Activated naive CD4-positive, alpha-beta T cell treated with anti-CD3 and anti-CD28 coated beads, Interleukin-2, amount 10 ng/mL, durations not matched to agents 7 days and 5 days (primary cell): ENCODE measurements at regions not wholly inside any gene's neighbourhood (a gene's known extent, or its start where the extent isn't known, plus 50 kb on each side); places are given as distances from the start of the nearest gene placed in this dataset.
"Not testable (repeated sequence)": the region's sequence is repeated elsewhere in the genome, so short reads cannot be mapped to it uniquely, and the experiment has no call there.

Experiments
- CTCF ChIA-PET: fragments of 350-600 bp; sonication (Branson Sonifier 250); formaldehyde crosslinking; loops from one replicate; lab custom pipeline; 2021; ENCODE audit warnings: antibody characterized with exemption; lab: Charles Lee
- DNase-seq: peaks from one replicate; pipeline ENCODE4 v3.0.0-alpha.2; 2020
- H3K27ac Mint-ChIP-seq: one replicate; pipeline ENCODE4 v1.8.0; 2021; ENCODE audit warnings: mild to moderate bottlenecking, moderate library complexity, mixed read lengths
- H3K27me3 Mint-ChIP-seq: one replicate; pipeline ENCODE4 v1.8.0; 2021; ENCODE audit warnings: mild to moderate bottlenecking, mixed read lengths
- H3K36me3 Mint-ChIP-seq: one replicate; pipeline ENCODE4 v1.8.0; 2021; ENCODE audit warnings: mixed read lengths
- H3K4me1 Mint-ChIP-seq: one replicate; pipeline ENCODE4 v1.8.0; 2021; ENCODE audit warnings: mixed read lengths
- H3K4me3 Mint-ChIP-seq: one replicate; pipeline ENCODE4 v1.8.0; 2021; ENCODE audit warnings: mild to moderate bottlenecking, moderate library complexity, mixed read lengths
- H3K9me3 Mint-ChIP-seq: one replicate; pipeline ENCODE4 v1.8.0; 2021; ENCODE audit warnings: mixed read lengths

- Mint-ChIP-seq H3K9me3 (peaks cover 4% of the 10 kb centered on the region), H3K27ac (no peak overlapping the region), H3K4me1 (no peaks in the 10 kb centered on the region), H3K4me3 (no peak overlapping the region), H3K36me3 (no peaks in the 10 kb centered on the region), H3K27me3 (no peaks in the 10 kb centered on the region)
- CTCF ChIA-PET: no interaction called here
- no peak for DNase-seq
Measured at GRCh38 chr9:104330841-104331240, 173.2 kb upstream of the OR13F1 start.

- Mint-ChIP-seq H3K4me3 (no peak overlapping the region), H3K9me3 (peaks cover 2% of the 10 kb centered on the region), H3K27me3 (no peaks in the 10 kb centered on the region), H3K27ac (no peak overlapping the region), H3K36me3 (no peaks in the 10 kb centered on the region), H3K4me1 (no peaks in the 10 kb centered on the region)
- no peak for DNase-seq
- CTCF ChIA-PET: no interaction called here
Measured at GRCh38 chr9:104334549-104334948, 169.5 kb upstream of the OR13F1 start.

GRCh38 chr9:104339692-104340091, 164.4 kb upstream of the OR13F1 start:
- Mint-ChIP-seq H3K27me3 (no peaks in the 10 kb centered on the region), H3K36me3 (no peaks in the 10 kb centered on the region), H3K4me3 (no peak overlapping the region), H3K4me1 (no peaks in the 10 kb centered on the region), H3K27ac (no peak overlapping the region), H3K9me3 (no peaks in the 10 kb centered on the region)
- DNase-seq: no peak
- CTCF ChIA-PET: no interaction called here

GRCh38 chr9:104342552-104342951, 161.5 kb upstream of the OR13F1 start:
- no peak overlapping the region for H3K4me3 Mint-ChIP-seq
- no peaks in the 10 kb centered on the region for H3K36me3 Mint-ChIP-seq
- H3K4me1 Mint-ChIP-seq: no peaks in the 10 kb centered on the region
- H3K27ac Mint-ChIP-seq: no peak overlapping the region
- DNase-seq: no peak
- no peaks in the 10 kb centered on the region for H3K27me3 Mint-ChIP-seq
- no peaks in the 10 kb centered on the region for H3K9me3 Mint-ChIP-seq
- CTCF ChIA-PET: no interaction called here

GRCh38 chr9:104345061-104345460, 159.0 kb upstream of the OR13F1 start:
- Mint-ChIP-seq H3K27me3 (no peaks in the 10 kb centered on the region), H3K9me3 (no peaks in the 10 kb centered on the region), H3K4me1 (no peaks in the 10 kb centered on the region), H3K4me3 (no peak overlapping the region), H3K36me3 (no peaks in the 10 kb centered on the region), H3K27ac (no peak overlapping the region)
- CTCF ChIA-PET: no interaction called here
- no peak for DNase-seq

- no peak for DNase-seq
- no peaks in the 10 kb centered on the region for H3K36me3 Mint-ChIP-seq
- no peak overlapping the region for H3K27ac Mint-ChIP-seq
- H3K4me3 Mint-ChIP-seq: no peak overlapping the region
- CTCF ChIA-PET: no interaction called here
- no peaks in the 10 kb centered on the region for H3K27me3 Mint-ChIP-seq
- no peaks in the 10 kb centered on the region for H3K9me3 Mint-ChIP-seq
- H3K4me1 Mint-ChIP-seq: no peaks in the 10 kb centered on the region
Measured at GRCh38 chr9:104350541-104350940, 153.5 kb upstream of the OR13F1 start.

- Mint-ChIP-seq H3K4me1 (no peaks in the 10 kb centered on the region), H3K36me3 (no peaks in the 10 kb centered on the region), H3K27me3 (no peaks in the 10 kb centered on the region), H3K9me3 (no peaks in the 10 kb centered on the region), H3K27ac (no peak overlapping the region), H3K4me3 (no peak overlapping the region)
- DNase-seq: no peak
- CTCF ChIA-PET: no interaction called here
Measured at GRCh38 chr9:104351726-104352125, 152.3 kb upstream of the OR13F1 start.

GRCh38 chr9:104361207-104361606, 142.9 kb upstream of the OR13F1 start:
- Mint-ChIP-seq H3K36me3 (no peaks in the 10 kb centered on the region), H3K27me3 (no peaks in the 10 kb centered on the region), H3K4me3 (no peak overlapping the region), H3K9me3 (peaks cover 4% of the 10 kb centered on the region), H3K27ac (no peak overlapping the region), H3K4me1 (no peaks in the 10 kb centered on the region)
- no peak for DNase-seq
- CTCF ChIA-PET: no interaction called here

- Mint-ChIP-seq H3K36me3 (no peaks in the 10 kb centered on the region), H3K4me3 (no peak overlapping the region), H3K27me3 (no peaks in the 10 kb centered on the region), H3K27ac (no peak overlapping the region), H3K4me1 (no peaks in the 10 kb centered on the region), H3K9me3 (peaks cover 4% of the 10 kb centered on the region)
- DNase-seq: no peak
- CTCF ChIA-PET: no interaction called here
Measured at GRCh38 chr9:104362912-104363472, 141.1 kb upstream of the OR13F1 start.

- no peak for DNase-seq
- Mint-ChIP-seq H3K27me3 (no peaks in the 10 kb centered on the region), H3K4me1 (no peaks in the 10 kb centered on the region), H3K27ac (no peak overlapping the region), H3K4me3 (no peak overlapping the region), H3K9me3 (peaks cover under 1% of the 10 kb centered on the region), H3K36me3 (no peaks in the 10 kb centered on the region)
- CTCF ChIA-PET: interaction anchor here (0.6 kb wide), 1 partner anchor 863 kb away, joined by 3 read pairs; no protein-coding TSS in a partner anchor
Measured at GRCh38 chr9:104367507-104367906, 136.6 kb upstream of the OR13F1 start.

GRCh38 chr9:104368318-104368717, 135.7 kb upstream of the OR13F1 start:
- DNase-seq, H3K27me3 Mint-ChIP-seq, CTCF ChIA-PET, H3K4me3 Mint-ChIP-seq, H3K36me3 Mint-ChIP-seq, H3K4me1 Mint-ChIP-seq, H3K27ac Mint-ChIP-seq, H3K9me3 Mint-ChIP-seq: not testable (repeated sequence)

GRCh38 chr9:104374711-104375110, 129.4 kb upstream of the OR13F1 start:
- no peaks in the 10 kb centered on the region for H3K27me3 Mint-ChIP-seq
- no peaks in the 10 kb centered on the region for H3K36me3 Mint-ChIP-seq
- no peak overlapping the region for H3K4me3 Mint-ChIP-seq
- H3K9me3 Mint-ChIP-seq: no peaks in the 10 kb centered on the region
- DNase-seq: no peak
- CTCF ChIA-PET: no interaction called here
- no peak overlapping the region for H3K27ac Mint-ChIP-seq
- H3K4me1 Mint-ChIP-seq: no peaks in the 10 kb centered on the region

- Mint-ChIP-seq H3K9me3 (no peaks in the 10 kb centered on the region), H3K27ac (no peak overlapping the region), H3K27me3 (no peaks in the 10 kb centered on the region), H3K4me1 (no peaks in the 10 kb centered on the region), H3K36me3 (no peaks in the 10 kb centered on the region), H3K4me3 (no peak overlapping the region)
- CTCF ChIA-PET: interaction anchor here (0.7 to 2.3 kb wide), 4 partner anchors 10 to 1754 kb away, joined by 3 to 5 read pairs (median 4); no protein-coding TSS in a partner anchor
- DNase-seq: no peak
Measured at GRCh38 chr9:104386013-104386412, 118.0 kb upstream of the OR13F1 start.

GRCh38 chr9:104386425-104387069, 117.5 kb upstream of the OR13F1 start:
- no peak overlapping the region for H3K4me3 Mint-ChIP-seq
- no peak overlapping the region for H3K27ac Mint-ChIP-seq
- no peaks in the 10 kb centered on the region for H3K27me3 Mint-ChIP-seq
- CTCF ChIA-PET: interaction anchor here (0.7 to 2.3 kb wide), 4 partner anchors 10 to 1755 kb away, joined by 3 to 5 read pairs (median 4); no protein-coding TSS in a partner anchor
- no peaks in the 10 kb centered on the region for H3K4me1 Mint-ChIP-seq
- no peak for DNase-seq
- H3K36me3 Mint-ChIP-seq: no peaks in the 10 kb centered on the region
- no peaks in the 10 kb centered on the region for H3K9me3 Mint-ChIP-seq

GRCh38 chr9:104388071-104388470, 116.0 kb upstream of the OR13F1 start:
- no peaks in the 10 kb centered on the region for H3K4me1 Mint-ChIP-seq
- H3K36me3 Mint-ChIP-seq: no peaks in the 10 kb centered on the region
- no peak for DNase-seq
- CTCF ChIA-PET: no interaction called here
- H3K9me3 Mint-ChIP-seq: no peaks in the 10 kb centered on the region
- H3K27ac Mint-ChIP-seq: no peak overlapping the region
- H3K27me3 Mint-ChIP-seq: no peaks in the 10 kb centered on the region
- no peak overlapping the region for H3K4me3 Mint-ChIP-seq
